ENCODE measurements at regions not wholly inside any gene's neighbourhood (a gene's known extent, or its start where the extent isn't known, plus 50 kb on each side); places are given as distances from the start of the nearest gene placed in this dataset.

DNA sequence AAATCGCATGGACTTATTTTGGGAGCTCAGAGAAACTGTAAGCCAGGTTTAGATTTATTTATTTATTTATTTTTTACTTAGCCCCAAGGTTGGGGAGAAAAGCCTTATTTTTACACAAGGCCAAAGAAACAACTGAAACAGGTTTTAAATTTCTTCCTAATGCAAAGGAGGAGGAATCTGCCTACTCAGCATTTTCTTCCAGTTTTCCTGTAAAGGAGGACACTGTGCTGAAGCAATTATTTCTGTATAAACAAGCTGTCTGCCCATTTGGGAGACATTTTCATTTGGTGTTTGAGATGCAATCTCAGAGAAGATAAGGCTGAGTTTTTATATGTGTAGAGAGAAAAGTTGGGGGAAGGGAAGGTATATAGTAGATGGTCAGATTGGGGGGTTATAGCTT, 125.0 kb downstream of the ETAA1 start:
- no peak for DNase-seq

GRCh38 chr2:67524213-67524612, 127.1 kb downstream of the ETAA1 start:
- no peak for DNase-seq

- DNase-seq, result no peak
Observed at GRCh38 chr2:67524777-67525176, 127.6 kb downstream of the ETAA1 start.

DNA sequence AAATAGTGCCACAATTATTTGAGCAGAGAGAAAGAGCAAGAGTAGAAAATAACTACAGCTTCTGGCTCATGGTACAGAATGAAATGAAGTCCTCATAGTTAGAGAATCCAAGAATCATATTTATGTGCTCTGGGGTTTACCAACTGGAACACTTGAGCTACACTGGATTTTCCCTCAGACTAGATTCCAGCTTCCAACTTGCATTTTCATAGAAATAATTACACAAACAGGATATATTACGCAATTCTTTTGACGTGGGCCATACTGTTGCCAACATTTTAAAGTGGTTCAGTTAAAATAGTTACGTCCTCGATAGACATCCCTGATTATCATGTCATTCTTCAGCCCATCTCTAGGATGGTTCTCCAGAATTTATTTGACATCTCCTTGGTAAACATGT, 129.2 kb downstream of the ETAA1 start:
- DNase-seq, result no peak

- no peak for DNase-seq
Observed at GRCh38 chr2:67528320-67528719, 131.2 kb downstream of the ETAA1 start.

DNA sequence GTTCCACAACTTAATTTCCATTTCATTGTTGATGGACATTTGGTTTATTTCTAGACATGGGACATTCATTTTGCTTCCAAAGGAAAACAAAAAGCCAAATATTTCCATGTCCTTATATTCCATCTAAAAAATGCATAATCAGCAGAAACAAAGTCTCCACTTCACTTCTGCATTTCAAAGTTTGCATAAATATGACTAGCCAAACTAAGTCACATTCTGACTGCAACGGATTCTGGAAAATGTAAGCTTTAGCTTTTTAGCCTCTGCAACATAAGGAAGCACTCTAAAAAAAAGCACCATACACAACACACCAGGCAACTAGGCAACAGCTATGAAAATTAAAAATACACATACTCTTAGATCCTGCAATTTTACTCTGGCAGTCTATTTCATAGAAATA, 135.3 kb downstream of the ETAA1 start:
- no peak for DNase-seq

- DNase-seq, result no peak
Observed at GRCh38 chr2:67534745-67535144, 137.6 kb downstream of the ETAA1 start.

- DNase-seq, result no peak
Observed at GRCh38 chr2:67540962-67541361, 143.8 kb downstream of the ETAA1 start.

- no peak for DNase-seq
Observed at GRCh38 chr2:67544286-67544685, 147.2 kb downstream of the ETAA1 start.

DNA sequence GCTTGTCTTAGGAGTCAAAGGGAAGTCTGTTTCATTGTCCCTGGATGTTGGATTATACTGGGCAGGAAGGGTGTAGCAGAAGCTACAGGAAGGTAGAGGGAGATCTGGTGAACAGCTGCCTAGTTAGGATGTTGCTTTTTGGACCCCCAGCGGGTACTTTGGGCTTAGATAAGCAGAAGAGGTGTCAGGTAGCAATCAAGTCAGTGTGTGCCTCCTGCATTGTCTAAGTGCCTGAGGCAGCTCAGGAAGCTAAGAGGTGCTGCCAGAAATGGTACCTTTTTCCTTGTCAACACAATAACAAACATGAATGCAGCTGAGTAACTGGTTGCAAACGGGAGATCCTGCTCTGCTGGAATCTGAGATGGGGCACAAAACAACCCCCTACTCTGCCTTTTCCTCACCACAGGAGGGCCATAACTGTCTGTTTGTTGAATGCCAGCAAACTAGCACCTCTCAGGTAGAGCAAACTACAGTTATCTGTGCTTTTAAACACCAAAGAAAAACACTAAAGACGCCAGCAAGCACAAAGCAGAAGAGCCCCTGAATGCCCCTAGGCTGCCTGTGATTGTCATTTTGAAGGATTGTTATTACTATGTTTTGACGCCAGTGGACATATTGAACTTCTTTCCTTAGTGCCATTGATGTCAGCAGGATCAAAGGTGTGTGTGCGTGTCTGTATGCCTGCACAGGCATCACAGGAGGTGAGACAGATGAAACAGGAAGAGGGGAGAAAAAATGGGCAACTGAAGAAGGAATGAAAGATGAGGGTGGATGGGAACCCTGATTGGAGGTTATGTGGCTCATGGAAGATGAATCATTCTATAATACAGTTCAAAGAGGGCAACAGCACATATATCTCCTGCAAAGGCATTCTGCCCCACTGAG, 151.4 kb downstream of the ETAA1 start:
- no peak for DNase-seq

GRCh38 chr2:67559156-67559555, 162.0 kb downstream of the ETAA1 start:
- DNase-seq, result no peak

DNA sequence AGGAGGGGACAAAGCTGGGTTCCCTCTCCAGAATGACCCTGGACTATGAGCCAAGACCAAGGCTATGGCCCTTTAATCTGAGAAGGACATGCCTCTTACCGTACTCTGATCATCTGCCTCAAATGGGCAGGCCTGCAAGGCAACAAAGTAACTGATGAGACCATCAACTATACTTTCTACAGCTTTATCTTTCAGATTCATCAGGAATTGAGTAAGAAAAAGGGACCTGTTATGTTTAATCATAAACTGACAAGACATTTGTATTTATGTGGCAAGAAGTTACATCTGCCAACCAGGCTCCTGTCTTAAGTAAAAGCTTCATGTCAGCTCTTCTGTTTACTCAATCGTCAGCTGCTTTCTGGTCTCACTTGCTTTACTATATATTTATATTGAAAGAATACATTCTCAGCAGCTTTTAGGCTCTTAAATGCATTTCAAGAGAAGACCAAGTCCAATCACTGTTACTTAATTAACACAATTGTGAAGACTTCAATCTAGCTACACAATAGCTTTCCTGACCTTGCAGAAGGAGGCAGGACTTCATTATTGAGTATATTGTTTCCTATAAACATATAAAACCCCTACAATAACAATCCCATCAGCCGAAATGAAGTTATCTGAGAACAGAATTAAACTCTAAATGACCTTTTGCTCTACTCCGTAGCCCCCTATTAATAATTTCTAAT, 163.8 kb downstream of the ETAA1 start:
- DNase-seq, result no peak

GRCh38 chr2:67561457-67561965, 164.4 kb downstream of the ETAA1 start:
- no peak for DNase-seq

GRCh38 chr2:67564076-67564475, 166.9 kb downstream of the ETAA1 start:
- DNase-seq, result no peak

GRCh38 chr2:67564626-67565025, 167.5 kb downstream of the ETAA1 start:
- DNase-seq, result no peak

GRCh38 chr2:67565262-67565661, 168.1 kb downstream of the ETAA1 start:
- DNase-seq, result no peak

DNA sequence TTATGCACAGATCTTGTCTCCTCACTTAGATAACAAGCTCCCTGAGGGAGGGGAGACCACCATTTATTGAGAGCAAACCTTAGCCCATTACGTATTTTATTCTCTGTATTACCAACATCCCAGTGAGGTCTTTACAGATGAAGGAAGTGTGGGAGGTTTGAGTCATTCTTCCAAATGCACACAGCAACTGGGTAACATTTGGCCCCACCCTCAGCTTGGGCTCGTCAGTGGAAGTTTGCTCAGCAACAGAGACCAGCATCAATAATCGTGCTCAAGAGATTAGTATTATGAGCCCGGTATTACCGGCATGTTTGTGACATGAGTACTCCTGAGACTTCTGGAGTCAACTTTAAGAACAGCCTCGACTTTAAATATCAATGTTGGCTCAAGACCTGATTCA, 168.6 kb downstream of the ETAA1 start:
- DNase-seq, result no peak

DNA sequence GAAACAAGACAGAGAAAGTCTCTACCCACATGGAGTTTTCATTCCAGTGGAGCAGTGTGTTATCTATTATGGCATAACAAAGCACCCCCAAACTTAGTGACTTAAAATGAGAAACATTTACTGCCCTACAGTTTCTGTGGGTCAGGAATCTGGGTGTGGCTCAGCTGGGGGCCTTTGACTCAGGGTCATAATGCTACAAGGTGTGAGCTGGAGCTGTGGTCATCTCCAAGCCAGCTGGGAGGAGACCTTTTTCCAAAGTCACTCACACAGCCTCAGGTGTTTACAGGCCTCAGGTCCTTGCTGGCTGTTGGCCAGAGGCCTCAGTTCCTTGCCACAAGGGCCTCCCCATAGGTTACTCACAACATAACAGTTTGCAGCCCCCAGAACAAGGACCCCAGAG, 169.2 kb downstream of the ETAA1 start:
- DNase-seq, result no peak

- no peak for DNase-seq
Observed at GRCh38 chr2:67566958-67567635, 170.0 kb downstream of the ETAA1 start.

GRCh38 chr2:67567886-67568285, 170.8 kb downstream of the ETAA1 start:
- DNase-seq, result no peak

GRCh38 chr2:67570611-67571010, 173.5 kb downstream of the ETAA1 start:
- no peak for DNase-seq

- DNase-seq, result no peak
Observed at GRCh38 chr2:67571785-67572718, 174.9 kb downstream of the ETAA1 start.
